OCI-LY3 (cell line): ENCODE measurements at regions not wholly inside any gene's neighbourhood (a gene's known extent, or its start where the extent isn't known, plus 50 kb on each side); places are given as distances from the start of the nearest gene placed in this dataset.
"Not testable (repeated sequence)": the region's sequence is repeated elsewhere in the genome, so short reads cannot be mapped to it uniquely, and the experiment has no call there.

Experiments used
- H2AFZ ChIP-seq: fragments of 200-600, 300-600 bp; shearing (Covaris generic); 2 replicates; pipeline ENCODE4 v1.6.0; 2014; ENCODE audit warnings: antibody characterized with exemption, low read depth, low read length
- H3K27ac ChIP-seq: fragments of 200-600, 300-600 bp; sonication (generic); 2 replicates; pipeline ENCODE4 v1.5.1; 2014; ENCODE audit warnings: mild to moderate bottlenecking, low read length, moderate library complexity, mixed read lengths
- H3K27me3 ChIP-seq: fragments of 200-600, 300-600 bp; sonication (generic); 2 replicates; pipeline ENCODE4 v1.6.1; 2014; ENCODE audit warnings: low read depth, low read length, mixed read lengths
- H3K36me3 ChIP-seq: fragments of 200-600, 300-600 bp; sonication (generic); replicated peaks from 2 replicates; pipeline ENCODE3; 2014; ENCODE audit warnings: low read depth, low read length, mixed read lengths
- H3K4me1 ChIP-seq: fragments of 300-600, 200-600 bp; sonication (generic); 2 replicates; pipeline ENCODE4 v1.6.1; 2014; ENCODE audit warnings: low read length, mixed read lengths
- H3K4me2 ChIP-seq: fragments of 200-600, 300-600 bp; sonication (generic); 2 replicates; pipeline ENCODE4 v1.6.1; 2014; ENCODE audit warnings: low read length, mixed read lengths
- H3K4me3 ChIP-seq: fragments of 300-600, 200-600 bp; sonication (generic); 2 replicates; pipeline ENCODE4 v1.5.1; 2014; ENCODE audit warnings: antibody characterized with exemption, mild to moderate bottlenecking, low read length, moderate library complexity
- H3K79me2 ChIP-seq: fragments of 300-600, 200-600 bp; shearing (Covaris generic); 2 replicates; pipeline ENCODE4 v1.6.1; 2014; ENCODE audit warnings: mild to moderate bottlenecking, low read length, mixed read lengths
- H3K9ac ChIP-seq: fragments of 300-600, 200-600 bp; shearing (Covaris generic); 2 replicates; pipeline ENCODE4 v1.6.0; 2014; ENCODE audit warnings: mild to moderate bottlenecking, low read length, moderate library complexity
- H3K9me3 ChIP-seq: fragments of 200-600, 300-600 bp; shearing (Covaris generic); 2 replicates; pipeline ENCODE4 v1.6.1; 2014; ENCODE audit warnings: low read length, mixed read lengths; ENCODE audit not compliant: insufficient read depth
- H4K20me1 ChIP-seq: fragments of 200-600, 300-600 bp; sonication (generic); 2 replicates; pipeline ENCODE4 v1.6.1; 2016; ENCODE audit warnings: low read length, mixed read lengths; ENCODE audit not compliant: insufficient read depth
- EZH2phosphoT487 ChIP-seq: fragments of 200-600 bp; shearing (Covaris generic); IDR thresholded peaks from 2 replicates; pipeline ENCODE4 v1.6.1; 2018; ENCODE audit warnings: antibody characterized with exemption, mixed run types, low read depth
- TF ChIP-seq, protein P1 (sequence below): fragments of 200-600, 300-600 bp; sonication (generic); IDR thresholded peaks from 2 replicates; pipeline ENCODE4 v1.5.1; 2014; ENCODE audit warnings: antibody characterized with exemption, low read length, low read depth

DNA sequence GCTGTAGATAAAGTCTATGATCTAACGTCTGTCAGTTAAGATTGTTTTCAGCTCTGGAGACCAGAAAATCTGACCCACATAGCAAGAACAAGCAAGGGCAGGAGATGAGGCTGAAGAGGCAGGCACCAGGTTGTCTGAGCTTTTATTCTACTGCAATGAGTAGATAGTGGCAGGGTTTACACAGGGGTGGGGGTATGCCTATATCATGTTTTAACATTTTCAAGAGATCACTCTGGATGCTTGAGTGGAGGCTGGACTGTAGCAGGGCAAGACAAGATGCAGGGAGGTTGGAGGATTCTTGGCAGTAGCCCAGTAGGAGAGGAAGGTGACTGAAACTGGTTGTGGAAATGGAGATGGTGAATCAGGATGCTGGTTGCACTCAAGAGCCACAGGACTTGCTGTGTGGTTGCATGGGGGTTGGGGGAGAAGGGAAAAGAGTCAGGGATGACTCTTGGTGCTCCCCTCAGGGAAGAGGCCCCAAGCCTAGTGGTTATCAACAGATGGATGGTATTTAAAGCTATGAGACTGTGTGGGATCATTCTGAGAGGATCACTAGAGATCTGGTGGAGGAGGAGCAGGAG lies 143.1 kb upstream of the KCNJ18 start:
- H3K4me1 ChIP-seq, result no peaks in the 10 kb centered on the region
- no peak overlapping the region for H3K9ac ChIP-seq
- H3K79me2 ChIP-seq, result no peaks in the 10 kb centered on the region

DNA sequence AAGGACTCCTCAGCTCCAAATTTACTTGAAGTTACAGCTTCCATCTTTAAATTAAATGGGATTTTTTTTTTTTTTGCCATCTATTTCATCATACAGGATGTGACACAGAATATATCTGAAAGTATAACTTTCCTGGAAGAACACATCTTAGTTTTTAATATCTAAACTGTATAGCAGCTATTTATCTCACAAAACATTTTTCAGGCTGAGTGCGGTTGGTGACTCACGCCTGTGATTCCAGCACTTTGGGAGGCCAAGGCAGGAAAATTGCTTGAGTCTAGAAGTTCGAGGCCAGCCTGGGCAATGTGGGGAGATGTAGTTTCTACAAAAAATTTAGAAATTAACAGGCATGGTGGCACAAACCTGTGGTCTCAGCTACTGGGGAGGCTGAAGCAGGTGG lies 142.3 kb upstream of the KCNJ18 start:
- not testable (repeated sequence) for H3K36me3 ChIP-seq, H3K27ac ChIP-seq, H3K9ac ChIP-seq, H2AFZ ChIP-seq, H3K9me3 ChIP-seq, H4K20me1 ChIP-seq, H3K79me2 ChIP-seq, H3K4me2 ChIP-seq, H3K4me1 ChIP-seq, H3K27me3 ChIP-seq, H3K4me3 ChIP-seq

More for the DNA sequence above, 143.1 kb upstream of the KCNJ18 start:
- H3K4me3 ChIP-seq, result no peak overlapping the region
- no peaks in the 10 kb centered on the region for H3K9me3 ChIP-seq
- H2AFZ ChIP-seq, result no peak overlapping the region
- no peak overlapping the region for H3K4me2 ChIP-seq
- H3K27ac ChIP-seq, result no peak overlapping the region
- no peaks in the 10 kb centered on the region for H3K27me3 ChIP-seq
- TF ChIP-seq EZH2phosphoT487, result no peak
- TF ChIP-seq, protein P1, sequence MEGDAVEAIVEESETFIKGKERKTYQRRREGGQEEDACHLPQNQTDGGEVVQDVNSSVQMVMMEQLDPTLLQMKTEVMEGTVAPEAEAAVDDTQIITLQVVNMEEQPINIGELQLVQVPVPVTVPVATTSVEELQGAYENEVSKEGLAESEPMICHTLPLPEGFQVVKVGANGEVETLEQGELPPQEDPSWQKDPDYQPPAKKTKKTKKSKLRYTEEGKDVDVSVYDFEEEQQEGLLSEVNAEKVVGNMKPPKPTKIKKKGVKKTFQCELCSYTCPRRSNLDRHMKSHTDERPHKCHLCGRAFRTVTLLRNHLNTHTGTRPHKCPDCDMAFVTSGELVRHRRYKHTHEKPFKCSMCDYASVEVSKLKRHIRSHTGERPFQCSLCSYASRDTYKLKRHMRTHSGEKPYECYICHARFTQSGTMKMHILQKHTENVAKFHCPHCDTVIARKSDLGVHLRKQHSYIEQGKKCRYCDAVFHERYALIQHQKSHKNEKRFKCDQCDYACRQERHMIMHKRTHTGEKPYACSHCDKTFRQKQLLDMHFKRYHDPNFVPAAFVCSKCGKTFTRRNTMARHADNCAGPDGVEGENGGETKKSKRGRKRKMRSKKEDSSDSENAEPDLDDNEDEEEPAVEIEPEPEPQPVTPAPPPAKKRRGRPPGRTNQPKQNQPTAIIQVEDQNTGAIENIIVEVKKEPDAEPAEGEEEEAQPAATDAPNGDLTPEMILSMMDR, result no peak
- H3K36me3 ChIP-seq, result no peaks in the 10 kb centered on the region
- H4K20me1 ChIP-seq, result no peaks in the 10 kb centered on the region

DNA sequence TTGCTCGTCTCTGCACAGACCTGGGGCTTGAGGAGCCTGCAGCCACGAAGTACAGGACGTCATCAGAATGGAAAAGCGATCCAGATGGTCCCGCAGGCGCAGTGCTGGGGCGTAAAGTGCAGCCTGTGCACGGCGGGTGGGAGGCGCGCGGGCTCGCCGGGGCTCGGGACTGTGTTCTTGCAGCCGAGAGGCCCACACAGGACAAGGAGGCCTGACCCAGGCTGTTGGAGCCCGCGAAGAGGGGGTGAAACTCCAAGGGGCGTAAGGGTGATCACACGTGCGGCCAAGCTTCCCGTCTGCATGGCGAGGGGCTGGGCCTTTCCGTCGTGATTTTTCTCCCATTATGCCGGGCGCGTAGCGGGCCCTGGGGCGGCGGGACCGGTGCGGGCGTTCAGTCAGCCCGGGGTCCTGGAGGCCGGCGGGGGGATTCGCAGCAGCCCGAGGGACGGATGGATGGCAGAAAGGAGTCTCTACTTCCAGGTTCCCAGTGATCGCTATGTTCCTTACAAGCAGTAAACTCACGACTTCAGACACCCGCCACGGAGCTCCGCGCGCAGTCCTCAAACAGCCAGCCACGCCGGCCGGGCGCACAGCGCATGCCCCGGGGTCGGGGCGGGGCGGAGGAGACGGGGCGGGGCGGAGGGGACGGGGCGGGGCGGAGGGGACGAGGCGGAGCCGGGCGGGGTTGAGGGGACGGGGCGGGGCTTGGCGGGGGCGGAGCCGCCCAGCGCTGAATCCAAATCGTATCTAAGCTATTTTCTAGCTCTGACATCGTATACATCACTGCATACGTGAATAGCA lies 141.0 kb upstream of the KCNJ18 start:
- Histone ChIP-seq H3K27ac (no peak overlapping the region), H3K4me1 (no peaks in the 10 kb centered on the region), H3K36me3 (no peaks in the 10 kb centered on the region), H2AFZ (no peak overlapping the region), H3K9me3 (no peaks in the 10 kb centered on the region), H3K9ac (peak overlapping the region; percentile 60), H3K79me2 (no peaks in the 10 kb centered on the region), H3K4me2 (peak overlapping the region; percentile 78), H3K27me3 (no peaks in the 10 kb centered on the region), H4K20me1 (no peaks in the 10 kb centered on the region), H3K4me3 (peak overlapping the region; percentile 79)
- TF ChIP-seq, protein P1, result no peak
- no peak for TF ChIP-seq EZH2phosphoT487

DNA sequence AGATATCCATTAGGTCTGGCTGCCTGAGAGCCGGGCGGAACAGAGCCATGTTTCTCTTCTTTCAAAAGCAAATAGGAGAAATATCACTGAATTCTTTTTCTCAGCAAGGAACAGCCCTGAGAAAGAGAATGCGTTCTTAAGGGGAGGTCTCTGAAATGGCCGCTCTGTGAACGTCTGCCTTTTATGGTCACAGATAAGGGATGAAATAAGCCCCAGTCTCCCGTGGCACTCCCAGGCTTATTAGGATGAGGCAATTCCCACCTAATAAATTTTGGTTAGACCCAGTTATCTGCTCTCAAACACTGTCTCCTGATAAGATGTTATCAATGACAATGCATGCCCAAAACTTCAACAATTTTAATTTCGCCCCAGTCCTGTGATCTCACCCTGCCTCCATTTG lies 133.4 kb upstream of the KCNJ18 start:
- H3K4me3 ChIP-seq, H3K9me3 ChIP-seq, H3K4me2 ChIP-seq, H3K79me2 ChIP-seq, H3K36me3 ChIP-seq, H4K20me1 ChIP-seq, H3K4me1 ChIP-seq, H3K9ac ChIP-seq, H2AFZ ChIP-seq, H3K27me3 ChIP-seq, H3K27ac ChIP-seq: not testable (repeated sequence)

DNA sequence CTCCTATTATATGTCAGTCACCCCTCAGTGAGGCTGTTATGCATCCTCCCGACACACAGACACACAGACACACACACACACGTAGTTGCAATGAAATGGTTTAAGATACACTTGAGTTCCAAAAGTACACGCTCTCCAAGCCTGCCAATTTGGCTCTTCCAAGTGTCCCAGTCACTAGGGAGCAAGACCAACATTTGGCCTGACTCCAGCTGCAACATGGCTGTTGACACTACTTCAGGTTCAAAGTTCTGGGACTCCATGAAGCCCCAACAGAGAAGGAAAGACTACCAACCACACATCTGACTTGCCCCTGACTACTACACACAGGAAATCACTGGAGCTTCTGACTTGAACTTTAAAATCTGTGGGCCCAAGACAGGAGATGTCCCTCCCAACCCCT lies 128.1 kb upstream of the KCNJ18 start:
- H4K20me1 ChIP-seq, result no peaks in the 10 kb centered on the region
- no peak overlapping the region for H3K4me3 ChIP-seq
- H3K27me3 ChIP-seq, result no peaks in the 10 kb centered on the region
- no peak for TF ChIP-seq EZH2phosphoT487
- TF ChIP-seq, protein P1, result no peak
- no peaks in the 10 kb centered on the region for H3K9me3 ChIP-seq
- no peak overlapping the region for H3K9ac ChIP-seq
- no peaks in the 10 kb centered on the region for H3K79me2 ChIP-seq
- no peak overlapping the region for H3K27ac ChIP-seq
- no peak overlapping the region for H2AFZ ChIP-seq
- no peaks in the 10 kb centered on the region for H3K4me1 ChIP-seq
- no peak overlapping the region for H3K4me2 ChIP-seq
- H3K36me3 ChIP-seq, result no peaks in the 10 kb centered on the region

DNA sequence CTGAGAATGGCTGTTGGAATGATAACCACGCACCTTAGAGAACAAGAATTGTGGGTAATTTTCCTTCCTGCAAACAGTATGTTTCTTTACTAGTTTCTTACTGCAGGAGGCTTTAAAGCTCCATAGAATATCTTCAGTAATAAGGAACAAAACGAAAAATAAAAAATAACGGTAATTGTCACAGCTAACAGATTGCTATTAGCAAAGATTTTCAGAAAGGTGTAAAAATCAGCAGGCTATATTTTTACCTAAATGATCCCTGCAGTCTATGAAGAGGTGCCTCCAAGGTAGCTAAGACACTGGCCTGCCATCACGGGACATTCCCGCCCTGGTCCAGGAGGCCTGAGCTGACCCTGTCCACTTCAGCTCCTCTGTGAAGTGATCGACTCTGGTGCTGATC lies 127.6 kb upstream of the KCNJ18 start:
- not testable (repeated sequence) for H2AFZ ChIP-seq, H3K9me3 ChIP-seq, H3K27me3 ChIP-seq, H3K27ac ChIP-seq, H3K79me2 ChIP-seq, H3K4me3 ChIP-seq, H3K4me1 ChIP-seq, H3K4me2 ChIP-seq, H4K20me1 ChIP-seq, H3K9ac ChIP-seq, H3K36me3 ChIP-seq

DNA sequence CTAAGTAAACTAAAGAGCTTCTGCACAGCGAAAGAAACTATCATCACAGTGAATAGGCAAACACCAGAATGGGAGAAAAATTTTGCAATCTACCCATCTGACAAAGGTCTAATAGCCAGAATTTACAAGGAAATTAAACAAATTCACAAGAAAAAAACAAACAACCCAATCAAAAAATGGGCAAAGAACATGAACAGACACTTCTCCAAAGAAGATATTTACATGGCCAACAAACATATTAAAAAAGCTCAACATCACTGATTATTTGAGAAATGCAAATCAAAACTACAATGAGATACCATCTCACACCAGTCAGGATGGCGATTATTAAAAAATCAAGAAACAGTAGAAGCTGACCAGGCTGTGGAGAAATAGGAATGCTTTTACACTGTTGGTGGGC lies 121.9 kb upstream of the KCNJ18 start:
- H3K4me3 ChIP-seq, H2AFZ ChIP-seq, H3K79me2 ChIP-seq, H3K4me2 ChIP-seq, H3K27me3 ChIP-seq, H3K27ac ChIP-seq, H3K9ac ChIP-seq, H3K36me3 ChIP-seq, H4K20me1 ChIP-seq, H3K4me1 ChIP-seq, H3K9me3 ChIP-seq: not testable (repeated sequence)
